OCI-LY1 (cell line): ENCODE measurements at regions not wholly inside any gene's neighbourhood (a gene's known extent, or its start where the extent isn't known, plus 50 kb on each side); places are given as distances from the start of the nearest gene placed in this dataset.

Experiments
- H2AFZ ChIP-seq: fragments of 200-600 bp; sonication (generic), shearing (Covaris generic); 2 replicates; pipeline ENCODE4 v1.6.0; 2014; ENCODE audit warnings: antibody characterized with exemption, mild to moderate bottlenecking, low read length
- H3F3A ChIP-seq: fragments of 200-600 bp; sonication (generic), shearing (Covaris generic); 2 replicates; pipeline ENCODE4 v1.6.0; 2014; ENCODE audit warnings: mild to moderate bottlenecking, antibody characterized with exemption, low read length, moderate library complexity; ENCODE audit not compliant: insufficient read depth
- H3K27ac ChIP-seq: fragments of 200-600 bp; sonication (generic); 2 replicates; pipeline ENCODE4 v1.5.1; 2014; ENCODE audit warnings: low read length, mixed run types, mild to moderate bottlenecking, low read depth; ENCODE audit not compliant: poor library complexity, severe bottlenecking
- H3K27me3 ChIP-seq: fragments of 200-600 bp; sonication (generic); 2 replicates; pipeline ENCODE4 v1.6.0; 2014; ENCODE audit warnings: antibody characterized with exemption, mild to moderate bottlenecking, low read length, moderate library complexity; ENCODE audit not compliant: insufficient read depth
- H3K36me3 ChIP-seq: fragments of 200-600 bp; sonication (generic); 2 replicates; pipeline ENCODE4 v1.6.1; 2014; ENCODE audit warnings: mild to moderate bottlenecking, antibody characterized with exemption, low read length, moderate library complexity, mixed read lengths; ENCODE audit not compliant: insufficient read depth
- H3K4me1 ChIP-seq: fragments of 200-600 bp; sonication (generic); 2 replicates; pipeline ENCODE4 v1.5.1; 2014; ENCODE audit warnings: mild to moderate bottlenecking, low read length, moderate library complexity; ENCODE audit not compliant: insufficient read depth, severe bottlenecking
- H3K4me2 ChIP-seq: fragments of 200-600 bp; sonication (generic), shearing (Covaris generic); 2 replicates; pipeline ENCODE4 v1.6.1; 2014; ENCODE audit warnings: low read length
- H3K4me3 ChIP-seq: fragments of 200-600 bp; sonication (generic); 2 replicates; pipeline ENCODE4 v1.5.1; 2014; ENCODE audit warnings: low read length, low read depth, mild to moderate bottlenecking, mixed read lengths; ENCODE audit not compliant: poor library complexity, severe bottlenecking
- H3K79me2 ChIP-seq: fragments of 200-600 bp; shearing (Covaris generic); 2 replicates; pipeline ENCODE4 v1.6.1; 2016; ENCODE audit warnings: mixed run types, low read length, mixed read lengths; ENCODE audit not compliant: insufficient read depth
- H3K9ac ChIP-seq: fragments of 200-600 bp; sonication (generic), shearing (Covaris generic); 2 replicates; pipeline ENCODE4 v1.6.1; 2014; ENCODE audit warnings: mild to moderate bottlenecking, low read length, mixed read lengths
- H3K9me2 ChIP-seq: fragments of 200-600 bp; sonication (generic), shearing (Covaris generic); 2 replicates; pipeline ENCODE4 v1.6.1; 2014; ENCODE audit warnings: low read depth, mild to moderate bottlenecking, low read length, mixed read lengths
- H3K9me3 ChIP-seq: fragments of 200-600 bp; shearing (Covaris generic); 2 replicates; pipeline ENCODE4 v1.6.1; 2014; ENCODE audit warnings: low read length, mixed read lengths
- H4K20me1 ChIP-seq: fragments of 200-600 bp; sonication (generic), shearing (Covaris generic); 2 replicates; pipeline ENCODE4 v1.6.0; 2016; ENCODE audit warnings: mild to moderate bottlenecking, low read length; ENCODE audit not compliant: insufficient read depth
- CTCF ChIP-seq: fragments of 200-600 bp; sonication (generic), shearing (Covaris generic); IDR thresholded peaks from 2 replicates; pipeline ENCODE4 v1.5.1; 2017; ENCODE audit warnings: mild to moderate bottlenecking, antibody characterized with exemption, low read length, moderate library complexity, mixed read lengths
- EZH2 ChIP-seq: fragments of 200-600 bp; sonication (generic), shearing (Covaris generic); IDR thresholded peaks from 2 replicates; pipeline ENCODE4 v1.8.0; 2017; ENCODE audit warnings: borderline replicate concordance, mixed run types, mild to moderate bottlenecking, antibody characterized with exemption, low read length, moderate library complexity, mixed read lengths

GRCh38 chr11:18878211-18878610 is 61.0 kb downstream of the MRGPRX1 start:
- Histone ChIP-seq H3K27me3 (no peaks in the 10 kb centered on the region), H3K9me2 (no peaks in the 10 kb centered on the region), H3F3A (no peaks in the 10 kb centered on the region), H3K36me3 (no peaks in the 10 kb centered on the region), H3K4me2 (no peak overlapping the region), H3K79me2 (no peaks in the 10 kb centered on the region), H3K9me3 (no peaks in the 10 kb centered on the region), H3K9ac (no peak overlapping the region), H4K20me1 (no peaks in the 10 kb centered on the region), H3K4me1 (no peaks in the 10 kb centered on the region), H3K27ac (no peak overlapping the region), H2AFZ (no peak overlapping the region), H3K4me3 (no peak overlapping the region)
- TF ChIP-seq CTCF (no peak), EZH2 (no peak)

- Histone ChIP-seq H2AFZ (no peak overlapping the region), H3F3A (no peaks in the 10 kb centered on the region), H3K4me2 (no peak overlapping the region), H3K36me3 (no peaks in the 10 kb centered on the region), H3K4me1 (no peaks in the 10 kb centered on the region), H3K27ac (no peak overlapping the region), H3K27me3 (no peaks in the 10 kb centered on the region), H4K20me1 (no peaks in the 10 kb centered on the region), H3K9me3 (no peaks in the 10 kb centered on the region), H3K79me2 (no peaks in the 10 kb centered on the region), H3K9me2 (no peaks in the 10 kb centered on the region), H3K9ac (no peak overlapping the region), H3K4me3 (no peak overlapping the region)
- TF ChIP-seq CTCF: no peak
- TF ChIP-seq EZH2: no peak
Observed at GRCh38 chr11:18865951-18866350, 73.3 kb downstream of the MRGPRX1 start.

GRCh38 chr11:18865261-18865660 is 73.7 kb upstream of the PTPN5 start:
- Histone ChIP-seq H3K4me2 (no peak overlapping the region), H3K9me2 (no peaks in the 10 kb centered on the region), H3K79me2 (no peaks in the 10 kb centered on the region), H3F3A (no peaks in the 10 kb centered on the region), H2AFZ (no peak overlapping the region), H3K4me1 (no peaks in the 10 kb centered on the region), H4K20me1 (no peaks in the 10 kb centered on the region), H3K9me3 (no peaks in the 10 kb centered on the region), H3K4me3 (no peak overlapping the region), H3K27me3 (no peaks in the 10 kb centered on the region), H3K9ac (no peak overlapping the region), H3K27ac (no peak overlapping the region), H3K36me3 (no peaks in the 10 kb centered on the region)
- no peak for TF ChIP-seq EZH2
- no peak for TF ChIP-seq CTCF
